Mesenchymal stem cell (in vitro differentiated cells and primary cell): ENCODE measurements at regions not wholly inside any gene's neighbourhood (a gene's known extent, or its start where the extent isn't known, plus 50 kb on each side); places are given as distances from the start of the nearest gene placed in this dataset.

Source experiments
- DNase-seq: peaks from one replicate; pipeline ENCODE4 v3.0.0-alpha.2; 2013
- H2AFZ ChIP-seq: one replicate; pipeline ENCODE4 v1.6.1; 2013; ENCODE audit warnings: low read depth, mild to moderate bottlenecking, control low read depth, inconsistent platforms, low read length, moderate library complexity
- H2AK5ac ChIP-seq: 2 replicates; pipeline ENCODE4 v1.6.1; 2013; ENCODE audit warnings: low read length, moderate library complexity, mild to moderate bottlenecking, inconsistent platforms; ENCODE audit not compliant: severe bottlenecking
- H2BK120ac ChIP-seq: one replicate; pipeline ENCODE4 v1.6.1; 2013; ENCODE audit warnings: low read depth, mild to moderate bottlenecking, inconsistent platforms, low read length, moderate library complexity
- H2BK12ac ChIP-seq, 2 experiments: one replicate each; pipeline ENCODE4 v1.6.1; 2013; ENCODE audit warnings: inconsistent platforms in 2 of 2, low read length in 2 of 2, mild to moderate bottlenecking in 2 of 2, moderate library complexity in 2 of 2, control low read depth in 1 of 2
- H2BK15ac ChIP-seq: one replicate; pipeline ENCODE4 v1.6.1; 2013; ENCODE audit warnings: mild to moderate bottlenecking, low read depth, inconsistent platforms; ENCODE audit not compliant: poor library complexity, severe bottlenecking
- H2BK5ac ChIP-seq: 2 replicates; pipeline ENCODE4 v1.6.1; 2013; ENCODE audit warnings: low read depth, mild to moderate bottlenecking, low read length, control low read depth, inconsistent platforms; ENCODE audit not compliant: poor library complexity, severe bottlenecking
- H3K14ac ChIP-seq, 2 experiments: one replicate each; pipeline ENCODE4 v1.6.1; 2013; ENCODE audit warnings: inconsistent platforms in 2 of 2, low read length in 2 of 2, control low read depth in 1 of 2, mild to moderate bottlenecking in 1 of 2, moderate library complexity in 1 of 2
- H3K18ac ChIP-seq, 2 experiments: one replicate each; pipeline ENCODE4 v1.6.1; 2013; ENCODE audit warnings: inconsistent platforms in 2 of 2, low read length in 2 of 2, control low read depth in 1 of 2, low read depth in 1 of 2, mild to moderate bottlenecking in 1 of 2
- H3K23ac ChIP-seq, 2 experiments: one replicate each; pipeline ENCODE4 v1.6.1; 2013; ENCODE audit warnings: inconsistent platforms in 2 of 2, low read length in 2 of 2, mild to moderate bottlenecking in 2 of 2, moderate library complexity in 2 of 2, control low read depth in 1 of 2
- H3K27ac ChIP-seq: 2 replicates; pipeline ENCODE4 v1.5.1; 2013; ENCODE audit warnings: mild to moderate bottlenecking, moderate library complexity, low read length, control low read depth, inconsistent platforms; ENCODE audit not compliant: poor library complexity, severe bottlenecking
- H3K27me3 ChIP-seq, 2 experiments: 2 replicates each; pipeline versions ENCODE4 v1.6.1 to v1.7.0; 2013; ENCODE audit warnings: low read length in 2 of 2, mild to moderate bottlenecking in 2 of 2, moderate library complexity in 2 of 2, control low read depth in 1 of 2, inconsistent platforms in 1 of 2; ENCODE audit not compliant: control insufficient read depth in 1 of 2, insufficient read depth in 1 of 2
- H3K36me3 ChIP-seq, 2 experiments: 2 replicates each; pipeline versions ENCODE4 v1.6.1 to v1.7.0; 2013; ENCODE audit warnings: low read length in 2 of 2, control low read depth in 1 of 2, inconsistent platforms in 1 of 2, low read depth in 1 of 2, mild to moderate bottlenecking in 1 of 2; ENCODE audit not compliant: insufficient read depth in 2 of 2, control insufficient read depth in 1 of 2
- H3K4ac ChIP-seq, 2 experiments: one replicate each; pipeline ENCODE4 v1.6.1; 2013; ENCODE audit warnings: inconsistent platforms in 2 of 2, low read length in 2 of 2, mild to moderate bottlenecking in 2 of 2, moderate library complexity in 2 of 2, control low read depth in 1 of 2, low read depth in 1 of 2
- H3K4me1 ChIP-seq: 2 replicates; pipeline ENCODE4 v1.6.1; 2013; ENCODE audit warnings: low read depth, low read length, control low read depth; ENCODE audit not compliant: control insufficient read depth, insufficient read depth
- H3K4me2 ChIP-seq: 2 replicates; pipeline ENCODE4 v1.6.1; 2013; ENCODE audit warnings: low read length, mild to moderate bottlenecking, inconsistent platforms; ENCODE audit not compliant: poor library complexity, severe bottlenecking
- H3K4me3 ChIP-seq, 2 experiments: 2 replicates each; pipeline versions ENCODE4 v1.5.1 to v1.7.0; 2013; ENCODE audit warnings: low read length in 2 of 2, mild to moderate bottlenecking in 2 of 2, control low read depth in 1 of 2, low read depth in 1 of 2; ENCODE audit not compliant: insufficient read depth in 1 of 2
- H3K79me1 ChIP-seq: replicated peaks from 2 replicates; pipeline ENCODE4 v1.6.1; 2013; ENCODE audit warnings: mild to moderate bottlenecking, control low read depth, low read length, inconsistent platforms; ENCODE audit not compliant: poor library complexity, severe bottlenecking
- H3K9ac ChIP-seq: 2 replicates; pipeline ENCODE4 v1.7.0; 2013; ENCODE audit warnings: mild to moderate bottlenecking, low read length, moderate library complexity
- H3K9me3 ChIP-seq: 2 replicates; pipeline ENCODE4 v1.7.0; 2013; ENCODE audit warnings: mild to moderate bottlenecking, low read length; ENCODE audit not compliant: control insufficient read depth
- H4K8ac ChIP-seq: one replicate; pipeline ENCODE4 v1.6.1; 2013; ENCODE audit warnings: inconsistent platforms, mild to moderate bottlenecking, low read length, moderate library complexity
- H4K91ac ChIP-seq: one replicate; pipeline ENCODE4 v1.6.1; 2013; ENCODE audit warnings: mild to moderate bottlenecking, low read length, inconsistent platforms
- WGBS: methylation state at CpG from one replicate; pipeline ENCODE4 v1.1.7; 2013; ENCODE audit warnings: mixed read lengths; 5-methylcytosine and 5-hydroxymethylcytosine counted together

GRCh38 chr10:31186225-31187000 is 132.6 kb upstream of the ZEB1 start:
- no peak for DNase-seq
- H3K4ac ChIP-seq, result no peak overlapping the region
- no peak overlapping the region for H3K4me2 ChIP-seq
- peaks cover 3% of the 10 kb centered on the region for H3K4me1 ChIP-seq
- no peak overlapping the region for H3K23ac ChIP-seq
- WGBS, result 81% methylated on average over 6 of the region's 7 CpGs
- H4K91ac ChIP-seq, result no peak overlapping the region
- H3K14ac ChIP-seq, result no peak overlapping the region
- H2BK12ac ChIP-seq, result no peak overlapping the region
- H3K18ac ChIP-seq, result no peak overlapping the region
- H3K9me3 ChIP-seq, result no peaks in the 10 kb centered on the region
- H4K8ac ChIP-seq, result no peak overlapping the region
- no peak overlapping the region for H2BK120ac ChIP-seq
- H3K9ac ChIP-seq, result no peak overlapping the region
- no peak overlapping the region for H3K4me3 ChIP-seq
- H3K79me1 ChIP-seq, result no peaks in the 10 kb centered on the region
- H2AFZ ChIP-seq, result no peak overlapping the region
- H3K36me3 ChIP-seq, result no peaks in the 10 kb centered on the region
- H2BK5ac ChIP-seq, result no peak overlapping the region
- H3K27me3 ChIP-seq, result no peaks in the 10 kb centered on the region
- H2BK15ac ChIP-seq, result no peak overlapping the region
- no peak overlapping the region for H2AK5ac ChIP-seq
- H3K27ac ChIP-seq, result no peak overlapping the region

- H3K79me1 ChIP-seq, result no peaks in the 10 kb centered on the region
- no CpG with 5 or more reads among the region's 2 CpGs for WGBS
- H3K9me3 ChIP-seq, result no peaks in the 10 kb centered on the region
These were observed 131.8 kb upstream of the ZEB1 start for GRCh38 chr10:31187182-31187581.

GRCh38 chr10:31187607-31188210 is 131.3 kb upstream of the ZEB1 start:
- no peak overlapping the region for H4K8ac ChIP-seq
- no peaks in the 10 kb centered on the region for H3K9me3 ChIP-seq
- no peak overlapping the region for H3K23ac ChIP-seq
- no peak overlapping the region for H2BK120ac ChIP-seq
- no peak overlapping the region for H3K4ac ChIP-seq
- H3K18ac ChIP-seq, result no peak overlapping the region
- no peaks in the 10 kb centered on the region for H3K27me3 ChIP-seq
- H2BK15ac ChIP-seq, result no peak overlapping the region
- no peak overlapping the region for H2AFZ ChIP-seq
- H2BK5ac ChIP-seq, result no peak overlapping the region
- H3K9ac ChIP-seq, result no peak overlapping the region
- peaks cover 3% of the 10 kb centered on the region for H3K4me1 ChIP-seq
- WGBS, result 94% methylated on average over 14 of the region's 14 CpGs
- H3K4me3 ChIP-seq, result no peak overlapping the region
- no peaks in the 10 kb centered on the region for H3K36me3 ChIP-seq
- H2AK5ac ChIP-seq, result no peak overlapping the region
- no peak for DNase-seq
- no peak overlapping the region for H3K14ac ChIP-seq
- no peaks in the 10 kb centered on the region for H3K79me1 ChIP-seq
- no peak overlapping the region for H2BK12ac ChIP-seq
- no peak overlapping the region for H3K27ac ChIP-seq
- no peak overlapping the region for H3K4me2 ChIP-seq
- H4K91ac ChIP-seq, result no peak overlapping the region

More at GRCh38 chr10:31187182-31187581, 131.8 kb upstream of the ZEB1 start:
- Histone ChIP-seq H3K4me1 (peaks cover 3% of the 10 kb centered on the region), H4K8ac (no peak overlapping the region), H3K4ac (no peak overlapping the region), H3K36me3 (no peaks in the 10 kb centered on the region), H3K18ac (no peak overlapping the region), H2BK15ac (no peak overlapping the region), H3K23ac (no peak overlapping the region), H4K91ac (no peak overlapping the region), H3K27ac (no peak overlapping the region), H3K27me3 (no peaks in the 10 kb centered on the region), H2BK120ac (no peak overlapping the region), H2AK5ac (no peak overlapping the region), H3K4me2 (no peak overlapping the region), H2BK12ac (no peak overlapping the region), H2AFZ (no peak overlapping the region), H3K4me3 (no peak overlapping the region), H3K14ac (no peak overlapping the region), H2BK5ac (no peak overlapping the region), H3K9ac (no peak overlapping the region)
- no peak for DNase-seq

- Histone ChIP-seq H2AFZ (no peak overlapping the region), H3K36me3 (no peaks in the 10 kb centered on the region), H4K91ac (no peak overlapping the region), H2BK15ac (no peak overlapping the region), H3K4ac (no peak overlapping the region), H2AK5ac (no peak overlapping the region), H3K27me3 (no peaks in the 10 kb centered on the region), H3K14ac (no peak overlapping the region), H3K23ac (no peak overlapping the region), H2BK5ac (no peak overlapping the region), H3K9ac (no peak overlapping the region), H3K79me1 (no peaks in the 10 kb centered on the region), H3K27ac (no peak overlapping the region), H2BK120ac (no peak overlapping the region), H3K4me1 (peaks cover 3% of the 10 kb centered on the region), H3K4me3 (no peak overlapping the region), H2BK12ac (no peak overlapping the region), H3K4me2 (no peak overlapping the region), H4K8ac (no peak overlapping the region), H3K9me3 (no peaks in the 10 kb centered on the region), H3K18ac (no peak overlapping the region)
- no peak for DNase-seq
- WGBS, result 88% methylated on average over 3 of the region's 4 CpGs
These were observed 130.1 kb upstream of the ZEB1 start for GRCh38 chr10:31188792-31189406.
